ENCODE measurements at regions not wholly inside any gene's neighbourhood (a gene's known extent, or its start where the extent isn't known, plus 50 kb on each side); places are given as distances from the start of the nearest gene placed in this dataset.

DNA sequence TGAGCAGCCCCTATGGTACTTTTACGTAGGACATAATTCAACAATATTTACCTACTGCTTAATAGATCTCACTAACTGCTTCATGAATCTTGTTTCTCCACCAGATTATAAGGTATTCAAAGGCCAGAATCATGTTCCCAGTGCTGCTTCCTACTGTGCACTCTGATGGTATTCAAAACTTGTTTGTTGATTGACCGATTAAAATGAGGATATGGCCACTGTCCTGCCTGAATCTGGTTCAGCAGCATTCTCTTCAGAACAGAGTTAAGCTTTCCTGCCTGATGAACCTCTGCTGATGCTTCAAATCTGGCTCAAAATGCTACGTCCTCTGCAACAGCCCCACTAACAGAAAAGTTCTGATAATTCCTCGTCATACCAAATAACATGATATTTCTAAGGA is 150.7 kb upstream of the ZNF462 start:
- peaks cover 1% of the 10 kb centered on the region for H3K4me1 ChIP-seq (ENCODE audit: control insufficient read depth, extremely low read depth, insufficient read depth, low read length)
- H3K27me3 ChIP-seq (ENCODE audit: control insufficient read depth, extremely low read depth, insufficient read depth, low read length): no peaks in the 10 kb centered on the region
- H3K9ac ChIP-seq (ENCODE audit: control insufficient read depth, extremely low read depth, insufficient read depth, low read length): no peak overlapping the region
- H2AFZ ChIP-seq (ENCODE audit: control insufficient read depth, low read length): no peak overlapping the region
- no peaks in the 10 kb centered on the region for H4K20me1 ChIP-seq (ENCODE audit: control insufficient read depth, extremely low read depth, insufficient read depth, low read length)
- no peaks in the 10 kb centered on the region for H3K36me3 ChIP-seq (ENCODE audit: control insufficient read depth in 2 of 2, extremely low read depth in 1 of 2, insufficient read depth in 2 of 2, low read length in 2 of 2)
- no peak overlapping the region for H3K4me2 ChIP-seq (ENCODE audit: control insufficient read depth, extremely low read depth, insufficient read depth, low read depth, low read length)
- TF ChIP-seq CTCF (optimal IDR thresholded peaks at IDR 0.05 in 1 of 3, IDR thresholded peaks at IDR 0.05 in 1 of 3, conservative IDR thresholded peaks at IDR 0.05 in 1 of 3; ENCODE audit: extremely low read depth in 1 of 3, insufficient read depth in 2 of 3, low read length in 3 of 3): no peak
- no peak for TF ChIP-seq EZH2 (IDR thresholded peaks at IDR 0.05; ENCODE audit: low read length)
- no peaks in the 10 kb centered on the region for H3K9me3 ChIP-seq (ENCODE audit: control insufficient read depth, low read depth, low read length)
- dilution Hi-C loops (cut with MboI; ENCODE audit: extremely low pct_ligation_motif_present, low sequenced_read_pairs): no loop called here
- H3K9me1 ChIP-seq (ENCODE audit: control insufficient read depth, extremely low read depth, insufficient read depth, low read length): no peaks in the 10 kb centered on the region
- H3K79me2 ChIP-seq (ENCODE audit: control insufficient read depth, insufficient read depth, low read length): no peaks in the 10 kb centered on the region
- no peak overlapping the region for H3K27ac ChIP-seq (ENCODE audit: control insufficient read depth, insufficient read depth, low read length)
- DNase-seq (ENCODE audit: low read depth, low spot score): no peak
- no peak overlapping the region for H3K4me3 ChIP-seq (ENCODE audit: control insufficient read depth in 2 of 3, extremely low read depth in 1 of 3, insufficient read depth in 2 of 3, low read depth in 1 of 3, low read length in 3 of 3)
- no peak for FAIRE-seq

DNA sequence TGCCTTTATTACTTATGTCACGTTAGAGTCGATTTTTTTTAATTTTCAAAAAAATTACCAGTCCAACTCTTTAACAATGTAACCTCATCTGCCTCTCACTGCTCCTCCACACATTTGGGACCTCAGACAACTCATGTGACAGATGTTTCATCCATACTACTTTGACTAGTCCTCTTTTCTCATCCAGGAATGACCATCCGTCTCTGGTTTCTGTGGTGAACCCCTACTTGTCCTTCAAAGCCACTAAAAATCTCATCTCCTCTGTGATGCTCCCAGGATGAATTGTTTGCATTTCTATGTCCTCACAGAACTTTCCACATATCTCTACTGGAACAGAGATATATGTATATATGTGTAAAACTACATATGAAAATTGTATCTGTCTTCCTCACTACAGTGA is 149.8 kb upstream of the ZNF462 start:
- no peak for TF ChIP-seq EZH2 (IDR thresholded peaks at IDR 0.05; ENCODE audit: low read length)
- no peak for TF ChIP-seq CTCF (optimal IDR thresholded peaks at IDR 0.05 in 1 of 3, IDR thresholded peaks at IDR 0.05 in 1 of 3, conservative IDR thresholded peaks at IDR 0.05 in 1 of 3; ENCODE audit: extremely low read depth in 1 of 3, insufficient read depth in 2 of 3, low read length in 3 of 3)
- H3K79me2 ChIP-seq (ENCODE audit: control insufficient read depth, insufficient read depth, low read length): no peaks in the 10 kb centered on the region
- H4K20me1 ChIP-seq (ENCODE audit: control insufficient read depth, extremely low read depth, insufficient read depth, low read length): no peaks in the 10 kb centered on the region
- no peaks in the 10 kb centered on the region for H3K27me3 ChIP-seq (ENCODE audit: control insufficient read depth, extremely low read depth, insufficient read depth, low read length)
- H3K9me3 ChIP-seq (ENCODE audit: control insufficient read depth, low read depth, low read length): no peaks in the 10 kb centered on the region
- peaks cover 9% of the 10 kb centered on the region for H3K4me1 ChIP-seq (ENCODE audit: control insufficient read depth, extremely low read depth, insufficient read depth, low read length)
- no peak overlapping the region for H3K4me2 ChIP-seq (ENCODE audit: control insufficient read depth, extremely low read depth, insufficient read depth, low read depth, low read length)
- H3K36me3 ChIP-seq (ENCODE audit: control insufficient read depth in 2 of 2, extremely low read depth in 1 of 2, insufficient read depth in 2 of 2, low read length in 2 of 2): no peaks in the 10 kb centered on the region
- H3K4me3 ChIP-seq (ENCODE audit: control insufficient read depth in 2 of 3, extremely low read depth in 1 of 3, insufficient read depth in 2 of 3, low read depth in 1 of 3, low read length in 3 of 3): no peak overlapping the region
- H3K9ac ChIP-seq (ENCODE audit: control insufficient read depth, extremely low read depth, insufficient read depth, low read length): no peak overlapping the region
- H2AFZ ChIP-seq (ENCODE audit: control insufficient read depth, low read length): no peak overlapping the region
- FAIRE-seq (no peak), DNase-seq (ENCODE audit: low read depth, low spot score) (no peak)
- H3K27ac ChIP-seq (ENCODE audit: control insufficient read depth, insufficient read depth, low read length): no peak overlapping the region
- dilution Hi-C loops (cut with MboI; ENCODE audit: extremely low pct_ligation_motif_present, low sequenced_read_pairs): no loop called here
- H3K9me1 ChIP-seq (ENCODE audit: control insufficient read depth, extremely low read depth, insufficient read depth, low read length): no peaks in the 10 kb centered on the region
